HG02938 (cell line): ENCODE measurements at regions not wholly inside any gene's neighbourhood (a gene's known extent, or its start where the extent isn't known, plus 50 kb on each side); places are given as distances from the start of the nearest gene placed in this dataset.
"Not testable (repeated sequence)": the region's sequence is repeated elsewhere in the genome, so short reads cannot be mapped to it uniquely, and the experiment has no call there.

Experiments
- ATAC-seq: cut with Tn5 transposase; IDR thresholded peaks from one replicate; pipeline ENCODE4 v1.9.1; 2021; ENCODE audit warnings: mild to moderate bottlenecking, moderate library complexity; ENCODE audit not compliant: unreplicated experiment

DNA sequence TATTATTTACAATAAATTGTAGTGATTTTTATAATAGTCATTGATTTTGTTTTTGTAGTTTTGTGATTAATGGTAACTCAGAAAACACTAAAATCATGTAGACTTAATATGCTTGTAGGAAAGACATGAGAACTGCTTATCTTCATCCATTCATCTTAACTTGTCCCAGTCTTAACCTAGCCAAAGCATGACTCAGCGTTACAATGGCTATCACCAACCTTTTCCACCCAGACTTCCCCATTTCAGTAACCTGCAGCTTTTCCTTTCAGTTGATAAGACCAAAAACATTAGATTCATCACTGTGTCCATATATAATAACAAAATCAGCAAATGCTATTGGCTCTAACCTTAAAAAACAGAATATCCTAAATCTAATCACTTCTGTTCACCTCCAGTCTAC, 106.2 kb upstream of the KLF8 start:
- no peak for ATAC-seq

DNA sequence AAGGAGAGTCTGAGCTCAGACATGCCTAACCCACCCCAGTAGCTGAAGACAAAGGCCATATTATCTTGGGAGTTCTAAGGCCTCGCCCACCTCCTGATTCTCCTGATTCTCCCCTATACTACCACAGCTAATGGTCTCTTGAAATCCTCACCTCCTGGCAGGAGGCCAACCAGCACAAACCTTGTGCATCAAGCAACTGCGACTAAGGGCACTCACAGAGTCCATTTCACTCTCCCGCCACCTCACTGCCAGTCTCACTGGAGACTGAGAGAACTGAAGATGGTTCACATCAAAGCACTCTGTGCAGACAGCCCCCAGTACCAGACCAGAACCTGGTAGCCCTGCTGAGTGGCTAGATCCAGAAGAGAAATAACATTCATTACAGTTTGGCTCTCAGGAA, 102.1 kb upstream of the KLF8 start:
- no peak for ATAC-seq

DNA sequence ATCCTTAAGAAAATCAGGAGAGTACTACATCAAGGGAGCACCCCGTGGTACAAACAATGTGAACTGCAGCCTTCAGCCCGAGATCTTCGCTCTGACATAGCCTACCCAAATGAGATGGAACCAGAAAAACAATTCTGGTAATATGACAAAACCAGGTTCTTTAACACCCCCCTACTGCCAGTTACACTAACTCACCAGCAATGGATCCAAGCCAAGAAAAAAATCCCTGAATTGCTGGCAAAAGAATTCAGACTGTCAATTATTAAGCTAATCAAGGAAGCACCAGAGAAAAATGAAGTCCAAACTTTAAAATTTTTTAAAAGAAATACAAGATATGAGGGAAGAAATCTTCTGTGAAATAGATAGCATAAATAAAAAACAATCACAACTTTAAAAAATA, 101.7 kb upstream of the KLF8 start:
- ATAC-seq: no peak

DNA sequence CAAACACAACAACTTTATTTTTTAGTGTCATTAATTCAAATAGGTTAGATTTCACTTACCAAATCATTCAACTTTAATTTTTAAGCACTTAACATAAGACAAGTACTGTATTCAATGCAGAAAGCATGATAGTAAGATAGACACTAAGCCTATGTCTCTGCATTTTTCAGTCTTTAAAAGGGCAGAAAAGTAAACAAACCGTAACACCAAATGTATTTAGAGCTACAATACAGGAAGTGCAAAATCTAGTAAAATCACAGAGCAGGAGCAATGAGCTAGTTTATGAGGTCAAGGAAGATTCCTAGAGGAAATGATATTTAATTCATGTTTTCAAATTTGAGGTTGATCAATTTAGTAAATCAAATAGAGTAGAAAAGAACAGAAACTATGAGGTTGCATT, 68.0 kb upstream of the KLF8 start:
- not testable (repeated sequence) for ATAC-seq
